ENCODE measurements at regions not wholly inside any gene's neighbourhood (a gene's known extent, or its start where the extent isn't known, plus 50 kb on each side); places are given as distances from the start of the nearest gene placed in this dataset.
A peak's percentile ranks its signal among the peaks of the same experiment; 100 is the strongest.

GRCh38 chr4:1512738-1513660, 106.8 kb upstream of the NKX1-1 start:
- peak; percentile 25 to 56 (median 28) for DNase-seq (ENCODE audit: low read depth in 2 of 3, low spot score in 1 of 3)

- no peak for DNase-seq (ENCODE audit: low read depth in 2 of 3, low spot score in 1 of 3)
Observed at GRCh38 chr4:1512051-1512737, 106.0 kb upstream of the NKX1-1 start.

DNA sequence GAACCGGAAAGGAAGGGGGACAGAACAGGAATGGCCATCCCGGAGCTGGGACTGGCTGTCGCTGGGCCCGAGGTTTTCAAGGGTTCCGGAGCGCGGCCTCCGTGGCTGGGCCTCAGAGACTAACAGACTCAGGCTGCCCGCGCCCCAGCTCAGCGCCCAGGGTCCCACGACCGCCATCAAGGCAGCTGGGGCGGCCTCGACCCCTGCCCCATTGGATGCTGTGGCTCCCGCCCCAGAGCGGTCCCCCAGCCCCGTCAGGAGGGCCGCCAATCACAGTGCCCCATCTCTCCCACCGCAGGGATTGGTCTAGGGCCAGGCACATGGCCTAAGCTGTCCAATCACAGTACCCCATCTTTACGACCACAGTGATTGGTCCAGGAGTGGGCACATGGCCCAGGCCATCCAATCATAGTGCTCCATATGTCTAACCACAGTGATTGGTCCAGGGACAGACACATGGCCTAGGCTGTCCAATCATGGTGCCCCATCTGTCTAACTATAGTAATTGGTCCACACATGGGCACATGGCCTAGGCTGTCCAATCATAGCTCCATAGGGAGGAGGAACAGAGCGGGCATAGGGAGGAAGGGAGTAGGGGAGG, 105.3 kb upstream of the NKX1-1 start:
- DNase-seq (ENCODE audit: low read depth in 2 of 3, low spot score in 1 of 3), result peak in 2 of 3 donors; percentile 19 to 30

- no peak for DNase-seq (ENCODE audit: low read depth in 2 of 3, low spot score in 1 of 3)
Observed at GRCh38 chr4:1510931-1511330, 104.7 kb upstream of the NKX1-1 start.

GRCh38 chr4:1509366-1509765, 103.1 kb upstream of the NKX1-1 start:
- DNase-seq (ENCODE audit: low read depth in 2 of 3, low spot score in 1 of 3), result no peak

DNA sequence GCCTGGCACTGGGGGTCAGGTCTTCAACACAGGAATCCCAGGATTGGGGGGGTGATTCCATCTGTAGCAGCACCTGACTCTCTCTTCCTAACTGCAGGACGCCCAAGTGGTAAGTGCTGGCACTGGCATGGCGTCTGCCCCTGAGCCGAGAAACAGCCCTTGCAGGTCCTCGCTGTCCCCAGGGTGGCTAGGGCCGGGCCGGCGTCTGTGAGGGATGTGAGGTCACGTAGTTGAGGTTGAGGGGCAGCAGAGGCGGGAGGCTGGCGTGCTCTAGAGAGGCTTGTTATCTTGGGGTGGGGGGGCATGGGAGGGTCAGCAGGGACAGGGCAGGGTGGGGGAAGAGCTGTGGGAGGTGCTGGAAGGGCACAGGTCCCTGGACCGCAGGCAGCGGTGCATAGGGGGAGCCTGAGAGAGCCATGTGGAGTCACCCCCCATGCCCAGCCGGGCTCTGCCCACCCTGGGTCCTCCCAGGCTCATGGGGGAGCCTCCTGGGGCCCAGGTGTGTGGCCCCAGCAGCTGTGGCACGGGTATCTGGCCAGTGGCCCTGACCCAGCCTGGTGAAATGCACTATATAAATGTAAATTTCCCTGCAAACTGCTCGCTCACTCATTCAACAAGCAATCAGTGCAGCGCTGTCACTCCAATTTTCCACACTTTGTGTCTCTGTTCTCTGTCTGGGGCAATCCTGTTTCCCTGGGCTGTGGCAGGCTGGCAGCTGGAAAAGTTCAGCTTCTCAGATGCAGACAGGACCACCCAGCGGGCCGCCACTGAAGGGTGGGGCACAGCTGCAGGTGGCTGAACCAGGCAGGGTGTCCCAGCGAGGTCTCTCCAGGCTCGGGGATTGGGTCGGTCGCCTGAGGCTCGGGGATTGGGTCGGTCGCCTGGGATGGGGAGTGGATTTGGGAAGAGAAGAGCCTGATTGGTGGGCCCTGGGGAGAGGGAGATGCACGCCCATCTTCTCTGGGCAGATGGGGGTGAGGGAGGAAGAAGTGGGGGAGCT, 102.2 kb upstream of the NKX1-1 start:
- no peak for DNase-seq (ENCODE audit: low read depth in 2 of 3, low spot score in 1 of 3)

DNA sequence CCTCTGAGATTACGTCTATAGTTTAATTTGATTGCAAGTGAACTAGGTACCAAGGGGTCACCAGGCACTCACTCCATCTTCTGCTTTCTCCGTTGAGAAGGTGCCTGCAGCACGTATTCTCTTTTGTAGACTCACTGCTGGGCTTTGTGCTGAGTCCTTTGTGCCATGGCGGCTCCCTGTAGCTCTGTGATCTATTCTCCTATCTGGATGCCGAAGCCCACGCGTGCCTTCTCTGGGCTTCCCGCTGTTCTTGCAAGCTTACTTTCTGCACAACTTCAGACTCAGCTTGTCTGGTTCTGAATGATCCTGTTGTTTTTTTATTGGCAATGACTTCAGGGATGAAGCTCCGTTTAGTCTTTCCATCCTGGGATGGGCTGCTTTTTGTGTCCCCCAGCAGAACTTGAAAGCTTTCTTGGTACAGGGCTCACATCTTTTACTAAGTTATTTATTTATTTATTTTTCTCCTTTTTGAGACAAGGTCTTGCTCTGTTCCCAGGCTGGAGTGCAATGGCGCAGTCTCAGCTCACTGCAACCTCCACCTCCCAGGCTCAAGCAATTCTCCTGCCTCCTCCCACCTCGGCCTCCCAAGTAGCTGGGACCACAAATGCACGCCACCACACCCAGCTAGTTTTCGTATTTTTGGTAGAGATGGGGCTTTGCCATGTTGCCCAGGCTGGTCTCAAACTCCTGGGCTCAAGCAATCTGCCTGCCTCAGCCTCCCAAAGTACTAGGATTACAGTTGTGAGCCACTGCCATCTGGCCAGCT, 100.9 kb upstream of the NKX1-1 start:
- no peak for DNase-seq (ENCODE audit: low read depth in 2 of 3, low spot score in 1 of 3)

DNA sequence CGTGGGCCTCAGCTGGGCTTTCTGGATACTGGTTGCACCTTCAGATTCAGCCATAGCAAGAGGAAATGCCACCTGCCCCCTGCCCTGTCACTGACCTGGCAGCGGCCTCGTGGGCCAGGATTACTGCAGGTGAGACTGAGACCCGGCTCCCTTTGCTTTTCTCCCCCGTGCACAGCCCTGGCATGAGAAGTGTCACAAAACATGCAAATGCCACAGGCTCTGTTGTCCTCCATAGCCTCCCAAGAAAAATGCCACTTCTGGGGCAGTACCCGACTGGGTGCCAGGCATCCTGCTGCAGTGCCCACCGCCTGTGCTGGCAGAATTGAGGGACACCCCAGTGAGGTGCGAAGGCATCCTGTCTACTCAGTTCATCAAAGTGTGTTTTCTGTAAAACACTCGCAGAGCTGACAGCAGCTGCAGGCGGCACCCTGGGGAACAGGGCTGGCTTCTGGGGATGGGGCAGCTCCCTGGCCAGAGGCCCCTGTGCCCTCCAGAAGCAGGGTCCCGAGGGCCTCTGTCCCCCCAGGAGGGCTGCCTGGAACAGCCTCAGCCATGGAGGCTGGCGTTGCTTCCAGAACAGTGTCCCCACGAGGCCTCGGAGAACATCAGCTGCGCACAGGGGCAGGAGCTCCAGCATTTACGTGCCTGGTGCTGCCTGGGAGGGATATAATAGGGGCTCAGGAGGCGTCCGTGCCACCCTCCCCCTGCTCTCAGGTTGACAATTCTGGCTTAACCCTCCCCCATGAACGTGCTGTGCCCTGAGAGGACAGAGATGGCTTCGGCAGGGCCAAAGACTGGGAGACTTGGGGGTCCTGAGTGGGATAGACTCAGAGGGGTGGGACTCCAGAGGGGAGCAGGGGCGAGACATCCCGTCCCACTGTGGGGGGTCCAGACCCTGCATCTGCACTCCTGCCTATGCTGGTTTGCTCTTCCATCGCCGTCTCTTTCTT, 99.5 kb upstream of the NKX1-1 start:
- DNase-seq (ENCODE audit: low read depth in 2 of 3, low spot score in 1 of 3), result no peak

DNA sequence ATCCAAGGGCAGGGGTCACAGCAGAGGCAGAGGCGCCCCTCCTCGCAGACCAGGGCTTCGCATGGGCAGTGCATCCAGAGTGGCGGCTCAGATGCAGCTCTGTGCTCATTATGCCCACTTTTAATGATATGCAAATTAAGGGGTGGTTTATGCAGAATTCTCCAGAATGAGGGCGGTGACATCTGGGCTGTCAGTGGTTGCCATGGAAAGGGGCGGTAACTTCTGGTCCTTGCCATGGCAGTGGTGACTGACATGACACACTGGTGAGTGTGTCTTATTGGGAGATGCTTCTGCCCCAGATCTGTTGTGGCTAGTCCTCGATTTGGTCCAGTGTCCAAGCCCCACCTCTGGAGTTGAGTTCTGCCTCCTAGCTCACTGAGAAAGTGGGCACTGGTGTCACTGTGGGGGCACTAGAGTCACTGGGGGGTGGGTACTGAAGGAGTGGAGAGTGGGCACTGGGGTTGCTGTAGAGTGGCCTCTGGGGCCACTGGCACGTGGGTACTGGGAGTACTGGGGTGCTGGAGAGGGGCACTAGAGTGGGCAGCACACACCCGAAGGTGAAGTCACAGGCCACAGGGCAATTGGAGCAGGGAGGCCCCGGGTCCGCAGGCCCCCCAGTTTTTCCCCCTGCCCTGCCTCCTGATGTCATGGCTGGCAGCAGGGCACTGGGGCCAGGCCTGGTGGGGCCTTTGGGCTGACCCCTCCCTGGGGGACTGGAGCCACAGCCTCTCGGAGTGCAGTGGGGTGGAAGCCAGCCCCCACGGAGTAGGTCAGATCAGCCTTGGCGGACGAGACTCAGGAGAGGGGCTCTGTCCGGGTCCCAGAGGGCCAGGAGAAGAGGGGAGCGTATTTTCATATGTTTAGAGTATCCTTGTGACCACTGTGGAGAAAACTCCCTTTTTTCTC, 98.6 kb upstream of the NKX1-1 start:
- no peak for DNase-seq (ENCODE audit: low read depth in 2 of 3, low spot score in 1 of 3)

- DNase-seq (ENCODE audit: low read depth in 2 of 3, low spot score in 1 of 3), result no peak
Observed at GRCh38 chr4:1503583-1504471, 97.6 kb upstream of the NKX1-1 start.

DNA sequence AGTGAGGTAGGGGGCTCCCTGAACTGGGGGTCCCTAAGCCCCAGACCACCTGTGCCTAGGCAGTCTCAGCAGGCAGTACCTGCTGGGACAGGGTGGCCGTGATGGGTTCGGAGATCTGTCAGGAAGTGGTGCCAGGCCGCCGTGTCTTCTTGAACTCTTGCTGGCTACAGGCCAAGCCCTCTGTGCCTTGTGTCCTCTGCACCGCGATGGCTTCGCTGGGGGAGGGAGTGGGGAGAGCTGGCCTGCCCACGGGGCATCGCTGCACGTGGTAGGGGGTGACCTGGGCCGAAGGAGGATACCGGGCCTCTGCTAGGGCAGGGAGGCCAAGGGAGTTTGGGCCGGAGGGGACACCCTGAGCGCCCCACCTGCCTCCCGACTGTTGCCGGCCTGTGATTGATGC, 96.7 kb upstream of the NKX1-1 start:
- DNase-seq (ENCODE audit: low read depth in 2 of 3, low spot score in 1 of 3), result no peak

DNA sequence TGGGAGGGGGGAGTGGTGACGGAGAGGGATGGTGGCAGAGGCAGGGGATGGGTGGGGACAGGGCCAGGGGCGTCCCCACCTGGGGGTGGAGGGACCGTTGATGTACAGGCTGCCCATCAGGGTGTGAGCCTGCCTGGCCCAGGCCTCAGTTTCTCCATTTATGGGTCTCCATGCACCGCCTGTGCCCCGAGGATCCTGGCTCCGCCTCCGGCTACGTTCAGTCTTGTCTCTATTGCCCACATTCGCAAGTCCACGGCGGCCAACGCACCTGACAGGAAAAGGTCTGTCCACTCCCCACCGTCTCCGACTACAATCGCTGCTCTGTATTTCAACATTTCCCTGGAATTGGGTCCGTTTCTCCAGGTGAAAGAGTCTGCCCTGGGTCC, 96.3 kb upstream of the NKX1-1 start:
- DNase-seq (ENCODE audit: low read depth in 2 of 3, low spot score in 1 of 3), result no peak

GRCh38 chr4:1501754-1502500, 95.7 kb upstream of the NKX1-1 start:
- DNase-seq (ENCODE audit: low read depth in 2 of 3, low spot score in 1 of 3), result no peak

DNA sequence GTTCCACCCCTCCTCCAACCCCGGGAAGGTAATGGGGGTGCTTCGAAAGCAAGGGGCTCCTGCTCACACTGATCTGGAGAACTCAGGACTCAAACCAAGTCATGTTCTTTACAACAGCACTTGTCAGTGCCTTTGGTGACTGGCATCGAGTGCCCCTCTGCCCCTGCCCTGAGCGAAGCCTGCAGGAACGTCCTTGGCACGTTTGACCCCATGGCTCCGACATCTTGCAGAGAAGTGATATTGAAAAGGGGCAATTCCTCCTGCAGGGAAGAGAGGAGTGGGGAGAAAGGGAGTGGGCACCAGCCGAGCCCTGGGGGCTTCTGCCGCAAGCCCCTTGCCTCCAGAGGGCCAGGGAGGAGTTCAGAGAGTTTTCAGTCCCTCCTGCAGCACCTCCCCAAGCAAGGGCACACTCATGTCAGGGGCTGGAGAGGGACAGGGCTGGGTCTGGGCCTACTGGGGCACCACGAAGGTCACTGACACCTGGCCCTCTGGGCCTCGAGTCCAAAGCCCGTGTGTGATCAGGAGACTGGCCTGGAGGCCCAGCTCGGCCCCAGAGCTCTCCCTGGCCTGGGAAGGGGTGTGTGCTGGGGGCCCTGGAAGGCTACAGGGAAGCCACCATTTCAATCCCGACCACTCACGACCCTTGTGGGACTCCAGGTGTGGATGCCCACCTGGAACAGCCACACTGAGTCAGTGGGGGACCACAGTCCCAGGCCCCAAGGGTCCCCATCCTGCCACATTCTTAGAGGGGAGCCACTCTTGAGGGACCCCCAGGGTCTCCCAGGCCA, 94.9 kb upstream of the NKX1-1 start:
- no peak for DNase-seq (ENCODE audit: low read depth in 2 of 3, low spot score in 1 of 3)

GRCh38 chr4:1500231-1500965, 94.2 kb upstream of the NKX1-1 start:
- no peak for DNase-seq (ENCODE audit: low read depth in 2 of 3, low spot score in 1 of 3)

Data from stimulated activated CD4-positive, alpha-beta T cell treated with anti-CD3 and anti-CD28 coated beads, Interleukin-12 subunit alpha, Interleukin-12 subunit beta, amount 100 ng/mL, for 48 hours (primary cell).